Glutamatergic neuron (in vitro differentiated cells): ENCODE measurements at regions not wholly inside any gene's neighbourhood (a gene's known extent, or its start where the extent isn't known, plus 50 kb on each side); places are given as distances from the start of the nearest gene placed in this dataset.

Source experiments
- DNase-seq: peaks from one replicate; pipeline ENCODE4 v3.0.0; 2022
- H3K27ac Mint-ChIP-seq: one replicate; pipeline ENCODE4 v1.8.0; 2020; ENCODE audit warnings: mild to moderate bottlenecking, mixed read lengths, inconsistent platforms; ENCODE audit not compliant: unreplicated experiment
- H3K27me3 Mint-ChIP-seq: one replicate; pipeline ENCODE4 v1.8.0; 2020; ENCODE audit warnings: mild to moderate bottlenecking, moderate library complexity, mixed read lengths, inconsistent platforms; ENCODE audit not compliant: unreplicated experiment
- H3K36me3 Mint-ChIP-seq: one replicate; pipeline ENCODE4 v1.8.0; 2020; ENCODE audit warnings: mild to moderate bottlenecking, mixed read lengths, inconsistent platforms; ENCODE audit not compliant: unreplicated experiment
- H3K4me1 Mint-ChIP-seq: one replicate; pipeline ENCODE4 v1.8.0; 2020; ENCODE audit warnings: mild to moderate bottlenecking, low read depth, mixed read lengths, inconsistent platforms; ENCODE audit not compliant: unreplicated experiment
- H3K4me3 Mint-ChIP-seq: one replicate; pipeline ENCODE4 v1.8.0; 2020; ENCODE audit warnings: mild to moderate bottlenecking, mixed read lengths, inconsistent platforms; ENCODE audit not compliant: unreplicated experiment
- H3K9me3 Mint-ChIP-seq: one replicate; pipeline ENCODE4 v1.8.0; 2020; ENCODE audit warnings: mild to moderate bottlenecking, moderate library complexity, mixed read lengths, inconsistent platforms; ENCODE audit not compliant: unreplicated experiment
- CTCF ChIP-seq: fragments of 200-600 bp; sonication (generic); IDR thresholded peaks from one replicate; pipeline ENCODE4 v1.5.0; 2021; ENCODE audit not compliant: partially characterized antibody, unreplicated experiment

- Mint-ChIP-seq H3K27ac (no peak overlapping the region), H3K27me3 (no peaks in the 10 kb centered on the region), H3K4me1 (no peaks in the 10 kb centered on the region), H3K9me3 (no peaks in the 10 kb centered on the region), H3K36me3 (no peaks in the 10 kb centered on the region), H3K4me3 (no peak overlapping the region)
- TF ChIP-seq CTCF, result no peak
- no peak for DNase-seq
Measured at GRCh38 chr6:10271982-10272381, 142.9 kb downstream of the TFAP2A start.

DNA sequence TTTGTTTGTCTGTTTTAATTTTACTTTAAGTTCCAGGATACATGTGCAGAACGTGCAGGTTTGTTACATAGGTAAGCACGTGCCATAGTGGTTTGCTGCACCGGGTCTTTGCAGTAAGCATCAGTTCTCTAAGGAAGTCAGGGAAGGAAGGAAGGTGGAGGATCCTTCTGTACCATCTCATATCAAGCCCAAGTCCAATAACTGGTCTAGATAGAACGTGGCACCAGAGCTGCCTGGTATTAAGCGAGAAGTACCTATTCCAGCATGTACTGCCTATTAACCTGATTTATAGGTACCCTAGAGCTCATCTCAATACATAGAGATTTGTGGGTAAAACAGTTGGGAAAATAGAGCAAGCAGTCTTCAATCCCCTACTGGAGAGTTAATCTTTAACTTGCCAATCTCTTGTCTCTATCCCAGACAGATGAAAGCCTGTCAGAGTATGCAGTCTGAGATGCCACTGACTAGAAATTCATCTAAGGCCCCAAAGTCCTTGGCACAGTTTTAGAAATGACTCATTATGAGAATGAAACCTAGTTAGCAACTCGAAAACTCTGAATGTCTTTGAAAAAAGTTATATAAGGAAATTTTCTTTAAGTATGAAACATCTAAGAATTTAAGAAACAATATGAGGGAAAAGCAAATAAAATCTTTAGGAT, 144.9 kb downstream of the TFAP2A start:
- no peaks in the 10 kb centered on the region for H3K36me3 Mint-ChIP-seq
- H3K27me3 Mint-ChIP-seq, result no peaks in the 10 kb centered on the region
- no peaks in the 10 kb centered on the region for H3K9me3 Mint-ChIP-seq
- no peak overlapping the region for H3K27ac Mint-ChIP-seq
- no peaks in the 10 kb centered on the region for H3K4me1 Mint-ChIP-seq
- H3K4me3 Mint-ChIP-seq, result no peak overlapping the region
- DNase-seq, result no peak
- no peak for TF ChIP-seq CTCF

GRCh38 chr6:10268611-10269310, 146.1 kb downstream of the TFAP2A start:
- Mint-ChIP-seq H3K9me3 (no peaks in the 10 kb centered on the region), H3K27me3 (no peaks in the 10 kb centered on the region), H3K36me3 (no peaks in the 10 kb centered on the region), H3K4me3 (no peak overlapping the region), H3K4me1 (no peaks in the 10 kb centered on the region), H3K27ac (no peak overlapping the region)
- no peak for DNase-seq
- no peak for TF ChIP-seq CTCF

DNA sequence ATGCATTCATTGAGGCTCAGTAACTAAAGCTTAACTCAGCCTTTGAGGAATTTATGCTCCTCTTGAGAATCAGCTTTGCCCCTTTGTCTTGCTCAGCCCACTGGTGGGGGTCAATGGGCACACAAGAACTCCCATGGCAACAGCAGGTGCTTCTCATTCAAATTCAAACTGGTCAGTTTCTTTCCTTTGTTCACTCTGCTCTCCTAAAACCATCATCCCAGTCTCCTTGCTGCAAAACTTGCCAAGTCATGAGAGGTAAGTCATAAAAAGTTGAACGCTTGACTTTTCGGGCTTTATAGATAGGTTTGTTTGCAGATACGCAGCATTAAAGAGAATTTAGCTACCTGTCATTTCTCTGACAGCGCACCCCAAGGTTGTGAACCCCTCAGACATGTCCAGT, 146.8 kb downstream of the TFAP2A start:
- no peak overlapping the region for H3K4me3 Mint-ChIP-seq
- H3K9me3 Mint-ChIP-seq, result no peaks in the 10 kb centered on the region
- no peaks in the 10 kb centered on the region for H3K36me3 Mint-ChIP-seq
- no peaks in the 10 kb centered on the region for H3K4me1 Mint-ChIP-seq
- no peak overlapping the region for H3K27ac Mint-ChIP-seq
- no peaks in the 10 kb centered on the region for H3K27me3 Mint-ChIP-seq
- DNase-seq, result no peak
- TF ChIP-seq CTCF, result no peak

GRCh38 chr6:10266462-10266861, 148.4 kb downstream of the TFAP2A start:
- no peaks in the 10 kb centered on the region for H3K4me1 Mint-ChIP-seq
- no peak for TF ChIP-seq CTCF
- H3K36me3 Mint-ChIP-seq, result no peaks in the 10 kb centered on the region
- no peak for DNase-seq
- H3K27ac Mint-ChIP-seq, result no peak overlapping the region
- no peaks in the 10 kb centered on the region for H3K27me3 Mint-ChIP-seq
- no peaks in the 10 kb centered on the region for H3K9me3 Mint-ChIP-seq
- H3K4me3 Mint-ChIP-seq, result no peak overlapping the region
